Right lobe of liver (tissue), 6 donors: ENCODE measurements at regions not wholly inside any gene's neighbourhood (a gene's known extent, or its start where the extent isn't known, plus 50 kb on each side); places are given as distances from the start of the nearest gene placed in this dataset.

Source experiments
- ATAC-seq, 4 donors: fragments of 200-7000 bp; cut with Tn5 transposase; one replicate each; pipeline ENCODE4 v1.9.1; 2020; ENCODE audit warnings: mild to moderate bottlenecking in 4 of 4, moderate library complexity in 4 of 4
- DNase-seq, 3 donors: peaks; one replicate each; pipeline ENCODE4 v3.0.0-alpha.2; 2020
- H3K27ac ChIP-seq, 3 donors: fragments of 200-600 bp; one replicate each; pipeline ENCODE4 v1.8.0; 2022
- H3K27me3 ChIP-seq, 2 donors: fragments of 200-600 bp; one replicate each; pipeline ENCODE4 v1.8.0; 2022
- H3K36me3 ChIP-seq, 4 donors: fragments of 200-600 bp; sonication (generic) in 1 of 4; one replicate each; pipeline versions ENCODE4 v1.5.1 to v1.8.0; 2017 to 2022; ENCODE audit warnings: control low read depth in 1 of 4
- H3K4me1 ChIP-seq, 4 donors: fragments of 200-600 bp; sonication (generic) in 1 of 4; one replicate each; pipeline versions ENCODE4 v1.5.1 to v1.8.0; 2017 to 2022; ENCODE audit warnings: control low read depth in 1 of 4
- H3K4me3 ChIP-seq, 3 donors: fragments of 200-600 bp; one replicate each; pipeline ENCODE4 v1.8.0; 2022
- H3K9me3 ChIP-seq, 4 donors: fragments of 200-600 bp; sonication (generic) in 1 of 4; one replicate each; pipeline versions ENCODE4 v1.5.1 to v1.8.0; 2017 to 2022; ENCODE audit warnings: control low read depth in 1 of 4
- POLR2A ChIP-seq: fragments of 450-650 bp; IDR thresholded peaks from one replicate; pipeline ENCODE4 v1.6.1; 2017; ENCODE audit warnings: antibody characterized with exemption, mild to moderate bottlenecking
- WGBS: methylation state at CpG from one replicate; pipeline ENCODE4 v1.1.6; 2018; ENCODE audit warnings: low coverage, low lambda C conversion rate; ENCODE audit not compliant: insufficient coverage; ENCODE audit errors: missing lambda C conversion rate; 5-methylcytosine and 5-hydroxymethylcytosine counted together
- intact Hi-C, 2 donors: fragments of 100-400 bp; cut with DNase I; formaldehyde crosslinking; loops; one replicate each; pipeline versions ENCODE4 v1.11.2 to v1.14.1; 2022
- TF ChIP-seq, protein P1 (sequence below), 4 donors: fragments of 200-600 bp in 3 of 4; fragments of 450-650 bp in 1 of 4; IDR thresholded peaks; one replicate each; pipeline versions ENCODE4 v1.5.1 to v1.8.0; 2016 to 2022; ENCODE audit warnings: antibody characterized with exemption in 4 of 4, mild to moderate bottlenecking in 2 of 4
- donor health status: DM: no; HTN: yes; CAD: no.
- donor health status: DM: no; HTN: no; CAD: no.
- donor health status: DM: no; HTN: no; CAD: no.
- donor health status: DM: no; HTN: yes; CAD: no.
- donor health status: DM: no; HTN: yes; CAD: no.

DNA sequence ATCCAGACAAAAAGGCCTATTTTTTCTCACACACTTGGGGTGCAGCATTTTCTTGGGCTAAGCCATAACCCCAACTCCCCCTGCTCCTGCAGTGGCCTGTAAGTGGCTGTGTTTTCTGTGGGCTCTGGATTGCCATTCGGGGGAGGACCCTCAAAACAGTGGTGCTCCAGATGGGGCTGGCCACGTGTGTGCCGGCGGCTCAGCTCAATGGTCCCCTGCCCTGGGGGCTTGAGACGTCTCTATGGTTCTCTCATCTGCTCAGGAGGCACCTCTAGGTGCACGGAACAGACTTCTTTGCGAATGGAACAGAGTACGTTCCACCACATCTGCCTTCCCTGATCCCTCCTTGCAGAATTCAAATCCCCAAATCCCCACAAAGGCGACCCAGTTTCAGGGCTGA, 250.0 kb upstream of the SHH start:
- H3K4me1 ChIP-seq = no peaks in the 10 kb centered on the region
- H3K4me3 ChIP-seq = no peak overlapping the region
- ATAC-seq (no peak), DNase-seq (peak in 1 of 3 donors; percentile 34)
- H3K9me3 ChIP-seq = no peaks in the 10 kb centered on the region
- H3K27ac ChIP-seq = no peak overlapping the region
- 71% methylated on average over 2 of the region's 9 CpGs for WGBS
- no peaks in the 10 kb centered on the region for H3K27me3 ChIP-seq
- H3K36me3 ChIP-seq = no peaks in the 10 kb centered on the region
- intact Hi-C loops = no loop called here
- no peak for TF ChIP-seq POLR2A
- TF ChIP-seq, protein P1, sequence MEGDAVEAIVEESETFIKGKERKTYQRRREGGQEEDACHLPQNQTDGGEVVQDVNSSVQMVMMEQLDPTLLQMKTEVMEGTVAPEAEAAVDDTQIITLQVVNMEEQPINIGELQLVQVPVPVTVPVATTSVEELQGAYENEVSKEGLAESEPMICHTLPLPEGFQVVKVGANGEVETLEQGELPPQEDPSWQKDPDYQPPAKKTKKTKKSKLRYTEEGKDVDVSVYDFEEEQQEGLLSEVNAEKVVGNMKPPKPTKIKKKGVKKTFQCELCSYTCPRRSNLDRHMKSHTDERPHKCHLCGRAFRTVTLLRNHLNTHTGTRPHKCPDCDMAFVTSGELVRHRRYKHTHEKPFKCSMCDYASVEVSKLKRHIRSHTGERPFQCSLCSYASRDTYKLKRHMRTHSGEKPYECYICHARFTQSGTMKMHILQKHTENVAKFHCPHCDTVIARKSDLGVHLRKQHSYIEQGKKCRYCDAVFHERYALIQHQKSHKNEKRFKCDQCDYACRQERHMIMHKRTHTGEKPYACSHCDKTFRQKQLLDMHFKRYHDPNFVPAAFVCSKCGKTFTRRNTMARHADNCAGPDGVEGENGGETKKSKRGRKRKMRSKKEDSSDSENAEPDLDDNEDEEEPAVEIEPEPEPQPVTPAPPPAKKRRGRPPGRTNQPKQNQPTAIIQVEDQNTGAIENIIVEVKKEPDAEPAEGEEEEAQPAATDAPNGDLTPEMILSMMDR (IDR thresholded peaks at IDR 0.05) = no peak

GRCh38 chr7:156061689-156062255, 249.5 kb upstream of the SHH start:
- Histone ChIP-seq H3K36me3 (no peaks in the 10 kb centered on the region), H3K9me3 (no peaks in the 10 kb centered on the region), H3K4me1 (no peaks in the 10 kb centered on the region), H3K4me3 (no peak overlapping the region), H3K27me3 (no peaks in the 10 kb centered on the region), H3K27ac (no peak overlapping the region)
- TF ChIP-seq POLR2A = no peak
- TF ChIP-seq, protein P1 (IDR thresholded peaks at IDR 0.05) = no peak
- intact Hi-C loops = no loop called here
- ATAC-seq (no peak), DNase-seq (peak in 1 of 3 donors; percentile 50)
- no CpG with 5 or more reads among the region's 11 CpGs for WGBS

DNA sequence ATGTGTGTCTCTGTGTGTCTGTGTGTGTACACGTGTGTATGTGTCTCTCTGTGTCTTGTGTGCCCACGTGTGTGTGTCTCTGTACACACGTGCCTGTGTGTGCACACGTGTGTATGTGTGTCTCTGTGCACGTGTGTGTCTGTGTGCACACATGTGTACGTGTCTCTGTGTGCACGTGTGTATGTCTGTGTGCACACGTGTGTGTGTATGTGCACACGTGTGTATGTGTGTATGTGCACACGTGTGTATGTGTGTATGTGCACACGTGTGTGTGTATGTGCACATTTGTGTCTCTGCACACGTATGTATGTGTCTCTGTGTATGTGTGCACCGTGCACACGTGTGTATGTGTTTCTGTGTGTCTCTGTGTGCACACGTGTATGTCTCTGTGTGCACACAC, 248.7 kb upstream of the SHH start:
- H3K4me1 ChIP-seq = no peaks in the 10 kb centered on the region
- ATAC-seq (no peak), DNase-seq (peak in 1 of 3 donors; percentile 17)
- H3K9me3 ChIP-seq = no peaks in the 10 kb centered on the region
- no peaks in the 10 kb centered on the region for H3K27me3 ChIP-seq
- 76% methylated on average over 7 of the region's 15 CpGs for WGBS
- no peak for TF ChIP-seq POLR2A
- TF ChIP-seq, protein P1 (IDR thresholded peaks at IDR 0.05) = no peak
- no peaks in the 10 kb centered on the region for H3K36me3 ChIP-seq
- no peak overlapping the region for H3K4me3 ChIP-seq
- intact Hi-C loops = no loop called here
- no peak overlapping the region for H3K27ac ChIP-seq

GRCh38 chr7:156059369-156059768, 247.1 kb upstream of the SHH start:
- intact Hi-C loops = no loop called here
- Histone ChIP-seq H3K27me3 (no peaks in the 10 kb centered on the region), H3K36me3 (no peaks in the 10 kb centered on the region), H3K4me3 (no peak overlapping the region), H3K27ac (no peak overlapping the region), H3K9me3 (no peaks in the 10 kb centered on the region), H3K4me1 (no peaks in the 10 kb centered on the region)
- no peak for TF ChIP-seq POLR2A
- TF ChIP-seq, protein P1 (IDR thresholded peaks at IDR 0.05) = no peak
- peak in 1 of 3 donors; percentile 16 for DNase-seq
- WGBS = 53% methylated on average over 2 of the region's 9 CpGs
- no peak for ATAC-seq

DNA sequence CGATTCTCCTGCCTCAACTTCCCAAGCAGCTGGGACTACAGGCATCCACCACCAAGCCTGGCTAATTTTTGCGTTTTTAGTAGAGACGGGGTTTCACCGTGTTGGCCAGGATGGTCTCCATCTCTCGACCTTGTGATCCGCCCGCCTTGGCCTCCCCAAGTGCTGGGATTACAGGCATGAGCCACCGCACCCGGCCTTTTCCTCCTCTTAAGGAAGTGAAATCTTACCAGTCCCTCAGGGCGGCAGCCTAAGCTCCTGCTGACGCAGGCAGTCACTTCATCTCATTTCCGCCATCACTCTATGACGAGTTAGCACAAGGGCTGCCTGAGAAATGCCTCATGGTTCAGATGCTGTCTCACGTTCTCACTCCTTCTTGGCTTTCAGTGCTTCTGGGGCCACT, 246.0 kb upstream of the SHH start:
- Histone ChIP-seq H3K9me3 (no peaks in the 10 kb centered on the region), H3K27ac (no peak overlapping the region), H3K27me3 (no peaks in the 10 kb centered on the region), H3K4me3 (no peak overlapping the region), H3K36me3 (no peaks in the 10 kb centered on the region), H3K4me1 (no peaks in the 10 kb centered on the region)
- DNase-seq (peak in 1 of 3 donors; percentile 22), ATAC-seq (no peak)
- TF ChIP-seq POLR2A = no peak
- TF ChIP-seq, protein P1 (IDR thresholded peaks at IDR 0.05) = no peak
- intact Hi-C loops = no loop called here
- WGBS = 83% methylated on average over 11 of the region's 14 CpGs
